Activated CD4-positive, alpha-beta memory T cell treated with anti-CD3 and anti-CD28 coated beads for 36 hours (primary cell): ENCODE measurements at regions not wholly inside any gene's neighbourhood (a gene's known extent, or its start where the extent isn't known, plus 50 kb on each side); places are given as distances from the start of the nearest gene placed in this dataset.
A peak's percentile ranks its signal among the peaks of the same experiment; 100 is the strongest.

Experiments
- CTCF ChIA-PET: fragments of 350-600 bp; sonication (Branson Sonifier 250); formaldehyde crosslinking; loops from one replicate; lab custom pipeline; 2021; ENCODE audit warnings: antibody characterized with exemption, inconsistent platforms; lab: Charles Lee
- POLR2A ChIA-PET: fragments of 350-600 bp; sonication (Branson Sonifier 250); formaldehyde crosslinking; loops from one replicate; lab custom pipeline; 2021; ENCODE audit warnings: antibody characterized with exemption; lab: Charles Lee
- DNase-seq: peaks from one replicate; pipeline ENCODE4 v3.0.0-alpha.2; 2020
- H3K27ac Mint-ChIP-seq: one replicate; pipeline ENCODE4 v1.8.0; 2021; ENCODE audit warnings: mixed read lengths
- H3K27me3 Mint-ChIP-seq: one replicate; pipeline ENCODE4 v1.8.0; 2021; ENCODE audit warnings: mixed read lengths
- H3K36me3 Mint-ChIP-seq: one replicate; pipeline ENCODE4 v1.8.0; 2021; ENCODE audit warnings: mixed read lengths
- H3K4me1 Mint-ChIP-seq: one replicate; pipeline ENCODE4 v1.8.0; 2021; ENCODE audit warnings: low read depth, mixed read lengths
- H3K4me3 Mint-ChIP-seq: one replicate; pipeline ENCODE4 v1.8.0; 2021; ENCODE audit warnings: mild to moderate bottlenecking, mixed read lengths
- H3K9me3 Mint-ChIP-seq: one replicate; pipeline ENCODE4 v1.8.0; 2021; ENCODE audit warnings: mixed read lengths
- intact Hi-C: fragments of 100-400 bp; cut with micrococcal nuclease; formaldehyde crosslinking; loops from one replicate; pipeline ENCODE4 v1.15.1; 2023

- Mint-ChIP-seq H3K9me3 (no peaks in the 10 kb centered on the region), H3K4me1 (peaks cover 23% of the 10 kb centered on the region), H3K27ac (no peak overlapping the region), H3K36me3 (no peaks in the 10 kb centered on the region), H3K4me3 (no peak overlapping the region), H3K27me3 (no peaks in the 10 kb centered on the region)
- ChIA-PET POLR2A (interaction anchor here (0.6 kb wide), 1 partner anchor 230 kb away, joined by 5 read pairs; no protein-coding TSS in a partner anchor), CTCF (no interaction called here)
- intact Hi-C loops = no loop called here
- DNase-seq = no peak
These were observed 321.5 kb upstream of the CBLB start for GRCh38 chr3:106190296-106190695.

GRCh38 chr3:106191211-106191610 lies 322.4 kb upstream of the CBLB start:
- intact Hi-C loops = no loop called here
- ChIA-PET CTCF (no interaction called here), POLR2A (no interaction called here)
- DNase-seq = no peak
- Mint-ChIP-seq H3K27ac (no peak overlapping the region), H3K27me3 (no peaks in the 10 kb centered on the region), H3K4me1 (peaks cover 14% of the 10 kb centered on the region), H3K36me3 (no peaks in the 10 kb centered on the region), H3K4me3 (no peak overlapping the region), H3K9me3 (no peaks in the 10 kb centered on the region)

DNA sequence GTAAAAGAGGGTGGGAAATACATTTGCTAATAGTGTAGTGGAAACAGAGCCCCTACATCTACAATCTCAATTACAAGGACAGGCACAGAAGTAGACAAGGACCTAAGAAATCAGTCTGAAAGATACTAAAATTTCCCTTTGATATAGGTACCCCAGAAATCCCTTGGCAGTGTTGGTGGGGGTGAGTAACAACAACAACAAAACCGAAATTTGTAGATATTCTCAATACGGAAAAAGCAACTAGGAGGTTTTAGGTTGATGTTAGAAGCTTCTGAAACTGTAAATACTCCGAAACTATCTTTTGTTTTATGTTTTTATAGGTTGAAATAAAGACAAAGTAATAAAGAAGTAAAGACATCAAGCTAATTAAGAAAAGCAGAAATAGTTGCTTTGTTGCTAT lies 323.1 kb upstream of the CBLB start:
- peaks cover 5% of the 10 kb centered on the region for H3K9me3 Mint-ChIP-seq
- H3K4me1 Mint-ChIP-seq = peaks cover 11% of the 10 kb centered on the region
- no peaks in the 10 kb centered on the region for H3K27me3 Mint-ChIP-seq
- H3K4me3 Mint-ChIP-seq = no peak overlapping the region
- DNase-seq = no peak
- ChIA-PET POLR2A (no interaction called here), CTCF (no interaction called here)
- intact Hi-C loops = no loop called here
- H3K27ac Mint-ChIP-seq = no peak overlapping the region
- H3K36me3 Mint-ChIP-seq = no peaks in the 10 kb centered on the region

DNA sequence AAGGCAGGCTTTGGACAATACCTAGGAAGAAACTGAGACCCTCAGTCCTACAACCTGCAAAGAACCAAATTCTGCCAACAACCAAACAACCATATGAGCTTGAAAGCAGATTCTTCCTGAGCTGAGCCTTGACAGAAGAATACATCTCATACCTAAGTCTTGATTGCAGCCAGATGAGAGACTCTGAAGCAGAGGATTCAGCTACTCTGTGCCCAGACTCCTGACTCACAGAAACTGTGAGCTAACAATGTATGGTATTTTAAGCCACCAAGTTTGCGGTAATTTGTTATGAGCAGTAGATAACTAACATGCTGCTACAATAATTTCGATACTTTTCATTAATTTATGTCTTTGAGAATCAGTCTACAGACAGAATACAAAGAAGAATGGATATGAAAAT lies 325.1 kb upstream of the CBLB start:
- H3K4me3 Mint-ChIP-seq = no peak overlapping the region
- peaks cover 14% of the 10 kb centered on the region for H3K4me1 Mint-ChIP-seq
- no peaks in the 10 kb centered on the region for H3K27me3 Mint-ChIP-seq
- POLR2A ChIA-PET = no interaction called here
- CTCF ChIA-PET = interaction anchor here (0.6 kb wide), 1 partner anchor 433 kb away, joined by 3 read pairs; no protein-coding TSS in a partner anchor
- intact Hi-C loops = no loop called here
- H3K9me3 Mint-ChIP-seq = peaks cover 9% of the 10 kb centered on the region
- no peak for DNase-seq
- H3K36me3 Mint-ChIP-seq = no peaks in the 10 kb centered on the region
- no peak overlapping the region for H3K27ac Mint-ChIP-seq

DNA sequence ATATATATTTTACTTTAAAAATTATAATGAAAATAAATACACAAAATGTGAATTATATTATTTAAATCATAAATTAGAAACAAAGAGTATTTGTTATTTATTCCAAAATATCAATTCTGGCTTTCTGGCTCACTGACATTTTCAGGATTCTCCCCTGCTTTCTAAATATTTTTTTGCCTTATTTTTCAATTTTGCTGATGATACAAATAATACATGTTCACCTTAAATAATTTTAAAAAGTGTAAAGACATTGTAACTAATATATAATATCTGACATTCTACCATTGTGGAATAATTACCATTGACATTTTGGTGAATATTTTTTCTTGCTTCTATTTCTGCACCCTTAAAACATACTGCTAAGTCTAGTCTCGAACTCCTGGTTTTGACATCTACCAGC lies 325.9 kb upstream of the CBLB start:
- CTCF ChIA-PET = no interaction called here
- DNase-seq = no peak
- H3K27ac Mint-ChIP-seq = no peak overlapping the region
- peaks cover 9% of the 10 kb centered on the region for H3K9me3 Mint-ChIP-seq
- POLR2A ChIA-PET = no interaction called here
- peaks cover 14% of the 10 kb centered on the region for H3K4me1 Mint-ChIP-seq
- intact Hi-C loops = no loop called here
- no peaks in the 10 kb centered on the region for H3K27me3 Mint-ChIP-seq
- H3K4me3 Mint-ChIP-seq = no peak overlapping the region
- no peaks in the 10 kb centered on the region for H3K36me3 Mint-ChIP-seq

DNA sequence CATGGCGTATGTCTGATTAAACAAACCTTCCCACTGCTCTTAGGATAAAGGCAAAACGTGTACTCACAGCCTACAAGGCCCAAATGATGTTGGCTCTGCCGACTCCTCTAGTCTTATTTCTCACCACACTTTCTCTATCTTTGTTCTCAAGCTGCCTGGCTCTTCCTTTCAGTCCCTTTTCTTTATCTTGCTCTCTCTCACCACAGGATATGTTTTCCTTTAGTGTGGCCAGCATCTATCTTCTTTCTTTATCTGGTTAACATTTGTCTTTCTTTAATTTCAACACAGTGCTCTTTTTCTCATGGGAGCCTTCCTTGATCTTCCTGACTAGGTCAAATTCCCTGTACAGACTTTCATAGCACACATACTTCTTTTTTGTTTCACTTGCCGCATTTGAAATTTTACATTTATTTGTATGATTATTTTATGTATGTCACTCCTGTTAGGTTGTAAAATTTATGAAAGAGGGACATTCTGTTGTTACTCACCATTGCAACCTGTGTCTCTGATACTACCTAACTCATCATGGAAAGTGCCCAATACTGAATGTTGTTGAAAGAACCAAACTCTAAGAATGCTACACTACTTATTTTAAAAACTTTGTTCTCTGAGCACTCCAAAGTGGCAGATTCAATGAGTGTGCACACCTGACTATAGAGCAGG lies 328.9 kb upstream of the CBLB start:
- no peak overlapping the region for H3K4me3 Mint-ChIP-seq
- H3K27me3 Mint-ChIP-seq = no peaks in the 10 kb centered on the region
- intact Hi-C loops = no loop called here
- H3K27ac Mint-ChIP-seq = peak overlapping the region; percentile 0
- CTCF ChIA-PET = interaction anchor here (0.6 kb wide), 1 partner anchor 376 kb away, joined by 3 read pairs; no protein-coding TSS in a partner anchor
- POLR2A ChIA-PET = no interaction called here
- H3K4me1 Mint-ChIP-seq = peaks cover 9% of the 10 kb centered on the region
- H3K36me3 Mint-ChIP-seq = no peaks in the 10 kb centered on the region
- peaks cover 9% of the 10 kb centered on the region for H3K9me3 Mint-ChIP-seq
- DNase-seq = no peak

DNA sequence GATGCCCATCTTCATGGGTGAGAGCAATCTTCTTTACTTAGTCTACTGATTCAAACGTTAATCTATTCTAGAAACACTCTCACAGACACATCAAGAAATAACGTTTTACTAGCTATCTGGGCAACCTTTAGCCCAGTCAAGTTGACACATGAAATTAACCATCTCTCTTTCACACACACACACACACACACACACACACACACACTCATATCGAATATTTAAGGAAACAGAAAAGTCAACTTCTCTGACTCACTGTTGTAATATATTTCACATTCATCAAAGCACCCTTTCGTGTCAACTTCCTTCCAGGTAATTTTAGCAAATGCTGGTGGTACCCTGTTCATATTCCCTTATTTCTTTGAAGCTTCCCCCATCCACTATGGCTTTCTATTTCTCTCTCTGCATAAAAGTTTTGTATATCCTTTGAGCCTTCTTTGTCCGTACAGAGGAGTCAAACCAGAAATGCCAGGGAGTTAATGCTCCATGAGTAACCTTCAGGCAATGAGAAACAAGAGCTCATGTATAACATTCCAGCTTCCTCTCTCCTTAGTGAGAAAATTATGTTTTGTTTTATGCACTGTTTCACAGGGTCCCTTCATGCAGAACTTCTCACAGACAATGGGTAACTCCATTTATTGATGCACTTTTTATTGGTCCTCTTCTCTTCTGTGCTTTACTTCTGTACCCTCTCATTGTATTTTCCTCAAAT lies 335.5 kb upstream of the CBLB start:
- peaks cover 39% of the 10 kb centered on the region for H3K4me1 Mint-ChIP-seq
- ChIA-PET POLR2A (no interaction called here), CTCF (no interaction called here)
- DNase-seq = no peak
- H3K4me3 Mint-ChIP-seq = no peak overlapping the region
- H3K36me3 Mint-ChIP-seq = peaks cover 7% of the 10 kb centered on the region
- peak overlapping the region; percentile 18 for H3K27ac Mint-ChIP-seq
- H3K27me3 Mint-ChIP-seq = no peaks in the 10 kb centered on the region
- peaks cover 11% of the 10 kb centered on the region for H3K9me3 Mint-ChIP-seq
- intact Hi-C loops = no loop called here

GRCh38 chr3:106206146-106206545 lies 337.3 kb upstream of the CBLB start:
- peak overlapping the region; percentile 93 for H3K27ac Mint-ChIP-seq
- ChIA-PET CTCF (no interaction called here), POLR2A (interaction anchor here (0.8 to 1.3 kb wide), 4 partner anchors 9 to 338 kb away, joined by 3 to 5 read pairs (median 4); no protein-coding TSS in a partner anchor)
- H3K9me3 Mint-ChIP-seq = peaks cover 11% of the 10 kb centered on the region
- intact Hi-C loops = loop anchor here (1.0 to 2.0 kb wide), 3 partner anchors 30 to 838 kb away; no protein-coding TSS in a partner anchor
- H3K36me3 Mint-ChIP-seq = peaks cover 7% of the 10 kb centered on the region
- peak; percentile 24 for DNase-seq
- peaks cover 48% of the 10 kb centered on the region for H3K4me1 Mint-ChIP-seq
- no peaks in the 10 kb centered on the region for H3K27me3 Mint-ChIP-seq
- peak overlapping the region; percentile 9 for H3K4me3 Mint-ChIP-seq

DNA sequence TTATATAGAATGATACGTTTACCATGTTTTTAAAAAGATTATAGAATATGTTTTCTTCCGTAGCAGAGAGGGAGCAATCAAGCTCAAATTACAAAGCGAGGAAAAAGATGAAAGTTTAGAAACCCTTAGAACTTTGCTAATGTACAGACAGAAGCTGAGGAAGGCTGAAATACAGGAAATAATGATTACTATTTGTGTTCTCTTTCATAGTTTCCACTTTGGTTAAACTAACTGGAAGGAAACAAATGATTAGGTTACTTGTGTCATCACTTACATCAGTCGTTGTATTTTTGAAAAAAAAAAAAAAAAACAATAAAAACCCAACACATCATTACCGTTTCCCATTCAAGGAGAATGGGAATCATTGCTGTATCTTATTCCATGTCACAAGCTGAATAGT lies 337.8 kb upstream of the CBLB start:
- no peak for DNase-seq
- H3K4me3 Mint-ChIP-seq = peak overlapping the region; percentile 63
- peaks cover 7% of the 10 kb centered on the region for H3K36me3 Mint-ChIP-seq
- H3K4me1 Mint-ChIP-seq = peaks cover 53% of the 10 kb centered on the region
- H3K27me3 Mint-ChIP-seq = no peaks in the 10 kb centered on the region
- ChIA-PET POLR2A (interaction anchor here (0.8 to 1.3 kb wide), 4 partner anchors 8 to 339 kb away, joined by 3 to 5 read pairs (median 4); no protein-coding TSS in a partner anchor), CTCF (no interaction called here)
- H3K9me3 Mint-ChIP-seq = peaks cover 11% of the 10 kb centered on the region
- peak overlapping the region; percentile 93 for H3K27ac Mint-ChIP-seq
- intact Hi-C loops = loop anchor here (1.0 to 2.0 kb wide), 4 partner anchors 30 to 838 kb away; no protein-coding TSS in a partner anchor

DNA sequence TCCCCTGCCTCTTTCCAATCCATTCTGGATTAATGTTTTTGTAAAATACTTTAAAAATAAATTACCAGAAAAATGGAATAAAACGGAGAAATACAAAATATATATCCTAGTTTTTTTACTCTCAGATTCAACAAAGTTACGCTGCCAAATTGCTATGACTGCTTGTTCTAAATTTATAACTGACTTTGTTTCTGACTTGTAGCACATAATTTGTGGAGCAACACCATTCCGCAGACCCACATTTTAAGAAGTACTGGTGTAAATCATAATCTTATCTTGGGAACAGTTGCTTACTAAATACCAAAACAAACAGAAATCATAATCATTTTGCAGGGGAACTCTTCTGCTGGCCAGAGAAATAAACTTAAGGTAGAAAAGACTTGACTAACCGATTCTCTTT lies 339.4 kb upstream of the CBLB start:
- Mint-ChIP-seq H3K36me3 (peaks cover 7% of the 10 kb centered on the region), H3K27ac (no peak overlapping the region), H3K4me3 (no peak overlapping the region), H3K4me1 (peaks cover 61% of the 10 kb centered on the region), H3K27me3 (no peaks in the 10 kb centered on the region), H3K9me3 (peaks cover 11% of the 10 kb centered on the region)
- CTCF ChIA-PET = no interaction called here
- DNase-seq = no peak
- intact Hi-C loops = loop anchor here (2.0 kb wide), 2 partner anchors 339 to 521 kb away; partner anchors contain the start of gene CBLB
- POLR2A ChIA-PET = no interaction called here

GRCh38 chr3:106208967-106209366 lies 340.2 kb upstream of the CBLB start:
- Mint-ChIP-seq H3K9me3 (peaks cover 7% of the 10 kb centered on the region), H3K4me3 (no peak overlapping the region), H3K27ac (no peak overlapping the region), H3K4me1 (peaks cover 62% of the 10 kb centered on the region), H3K27me3 (no peaks in the 10 kb centered on the region), H3K36me3 (peaks cover 7% of the 10 kb centered on the region)
- intact Hi-C loops = loop anchor here (2.0 kb wide), 2 partner anchors 340 to 522 kb away; partner anchors contain the start of gene CBLB
- DNase-seq = no peak
- POLR2A ChIA-PET = no interaction called here
- CTCF ChIA-PET = interaction anchor here (0.6 to 1.0 kb wide), 2 partner anchors 127 to 401 kb away, joined by 3 read pairs; no protein-coding TSS in a partner anchor

DNA sequence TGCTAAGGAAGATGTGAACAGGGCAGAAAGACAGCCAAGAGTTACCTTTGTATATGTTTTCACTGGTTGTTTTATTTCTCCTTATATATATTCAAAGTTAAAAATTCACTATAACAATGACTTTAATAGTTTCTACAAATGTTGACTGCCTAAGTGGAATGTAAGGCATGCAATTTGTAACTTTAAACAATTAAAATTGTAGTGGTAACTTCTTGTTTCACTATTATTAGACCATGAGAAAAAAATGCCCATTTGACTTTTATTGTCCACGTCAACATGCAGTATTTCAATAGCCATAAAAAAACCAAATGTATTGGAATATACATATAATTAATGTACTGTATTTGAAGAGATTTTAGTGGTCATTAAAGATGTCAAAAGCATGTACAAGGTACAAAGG lies 340.7 kb upstream of the CBLB start:
- ChIA-PET POLR2A (no interaction called here), CTCF (interaction anchor here (1.0 kb wide), 1 partner anchor 400 kb away, joined by 3 read pairs; no protein-coding TSS in a partner anchor)
- Mint-ChIP-seq H3K4me1 (peaks cover 59% of the 10 kb centered on the region), H3K36me3 (peaks cover 4% of the 10 kb centered on the region), H3K27me3 (no peaks in the 10 kb centered on the region), H3K27ac (no peak overlapping the region), H3K4me3 (no peak overlapping the region), H3K9me3 (peaks cover 2% of the 10 kb centered on the region)
- no peak for DNase-seq
- intact Hi-C loops = loop anchor here (2.0 kb wide), 2 partner anchors 341 to 523 kb away; partner anchors contain the start of gene CBLB
